ENCODE measurements at regions not wholly inside any gene's neighbourhood (a gene's known extent, or its start where the extent isn't known, plus 50 kb on each side); places are given as distances from the start of the nearest gene placed in this dataset.

GRCh38 chr2:88841224-88841929 is 149.9 kb downstream of the RPIA start:
- H3K27ac ChIP-seq (replicated peaks): no peak overlapping the region
- H3K4me3 ChIP-seq (replicated peaks; ENCODE audit: insufficient read depth, low read length): no peak overlapping the region
- no peak for TF ChIP-seq POLR2AphosphoS5 (IDR thresholded peaks at IDR 0.05; ENCODE audit: low read depth)
- no peak for TF ChIP-seq CTCF (IDR thresholded peaks at IDR 0.05; ENCODE audit: insufficient read depth, low read length)
- TF ChIP-seq, protein P1, sequence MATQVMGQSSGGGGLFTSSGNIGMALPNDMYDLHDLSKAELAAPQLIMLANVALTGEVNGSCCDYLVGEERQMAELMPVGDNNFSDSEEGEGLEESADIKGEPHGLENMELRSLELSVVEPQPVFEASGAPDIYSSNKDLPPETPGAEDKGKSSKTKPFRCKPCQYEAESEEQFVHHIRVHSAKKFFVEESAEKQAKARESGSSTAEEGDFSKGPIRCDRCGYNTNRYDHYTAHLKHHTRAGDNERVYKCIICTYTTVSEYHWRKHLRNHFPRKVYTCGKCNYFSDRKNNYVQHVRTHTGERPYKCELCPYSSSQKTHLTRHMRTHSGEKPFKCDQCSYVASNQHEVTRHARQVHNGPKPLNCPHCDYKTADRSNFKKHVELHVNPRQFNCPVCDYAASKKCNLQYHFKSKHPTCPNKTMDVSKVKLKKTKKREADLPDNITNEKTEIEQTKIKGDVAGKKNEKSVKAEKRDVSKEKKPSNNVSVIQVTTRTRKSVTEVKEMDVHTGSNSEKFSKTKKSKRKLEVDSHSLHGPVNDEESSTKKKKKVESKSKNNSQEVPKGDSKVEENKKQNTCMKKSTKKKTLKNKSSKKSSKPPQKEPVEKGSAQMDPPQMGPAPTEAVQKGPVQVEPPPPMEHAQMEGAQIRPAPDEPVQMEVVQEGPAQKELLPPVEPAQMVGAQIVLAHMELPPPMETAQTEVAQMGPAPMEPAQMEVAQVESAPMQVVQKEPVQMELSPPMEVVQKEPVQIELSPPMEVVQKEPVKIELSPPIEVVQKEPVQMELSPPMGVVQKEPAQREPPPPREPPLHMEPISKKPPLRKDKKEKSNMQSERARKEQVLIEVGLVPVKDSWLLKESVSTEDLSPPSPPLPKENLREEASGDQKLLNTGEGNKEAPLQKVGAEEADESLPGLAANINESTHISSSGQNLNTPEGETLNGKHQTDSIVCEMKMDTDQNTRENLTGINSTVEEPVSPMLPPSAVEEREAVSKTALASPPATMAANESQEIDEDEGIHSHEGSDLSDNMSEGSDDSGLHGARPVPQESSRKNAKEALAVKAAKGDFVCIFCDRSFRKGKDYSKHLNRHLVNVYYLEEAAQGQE (IDR thresholded peaks at IDR 0.05; ENCODE audit: insufficient replicate concordance, low read depth): no peak
- TF ChIP-seq SPI1 (IDR thresholded peaks at IDR 0.05; ENCODE audit: borderline replicate concordance, low read depth): no peak
- no peak for TF ChIP-seq GABPA (IDR thresholded peaks at IDR 0.05; ENCODE audit: low read depth)
- no peaks in the 10 kb centered on the region for H3K27me3 ChIP-seq (ENCODE audit: insufficient read depth, poor library complexity, severe bottlenecking)
- no peak for DNase-seq (ENCODE audit: low read depth in 1 of 2, low spot score in 1 of 2)

GRCh38 chr2:88842656-88843460 is 151.4 kb downstream of the RPIA start:
- Histone ChIP-seq H3K27ac (replicated peaks) (no peak overlapping the region), H3K4me3 (replicated peaks; ENCODE audit: insufficient read depth, low read length) (no peak overlapping the region), H3K27me3 (ENCODE audit: insufficient read depth, poor library complexity, severe bottlenecking) (no peaks in the 10 kb centered on the region)
- TF ChIP-seq POLR2AphosphoS5 (IDR thresholded peaks at IDR 0.05; ENCODE audit: low read depth) (no peak), CTCF (IDR thresholded peaks at IDR 0.05; ENCODE audit: insufficient read depth, low read length) (no peak), GABPA (IDR thresholded peaks at IDR 0.05; ENCODE audit: low read depth) (no peak), SPI1 (IDR thresholded peaks at IDR 0.05; ENCODE audit: borderline replicate concordance, low read depth) (no peak)
- TF ChIP-seq, protein P1 (IDR thresholded peaks at IDR 0.05; ENCODE audit: insufficient replicate concordance, low read depth): no peak
- DNase-seq (ENCODE audit: low read depth in 1 of 2, low spot score in 1 of 2): no peak

- H3K4me3 ChIP-seq (replicated peaks; ENCODE audit: insufficient read depth, low read length): no peak overlapping the region
- TF ChIP-seq POLR2AphosphoS5 (IDR thresholded peaks at IDR 0.05; ENCODE audit: low read depth): no peak
- no peak for TF ChIP-seq SPI1 (IDR thresholded peaks at IDR 0.05; ENCODE audit: borderline replicate concordance, low read depth)
- TF ChIP-seq CTCF (IDR thresholded peaks at IDR 0.05; ENCODE audit: insufficient read depth, low read length): no peak
- no peak for TF ChIP-seq GABPA (IDR thresholded peaks at IDR 0.05; ENCODE audit: low read depth)
- TF ChIP-seq, protein P1 (IDR thresholded peaks at IDR 0.05; ENCODE audit: insufficient replicate concordance, low read depth): no peak
- H3K27ac ChIP-seq (replicated peaks): no peak overlapping the region
- H3K27me3 ChIP-seq (ENCODE audit: insufficient read depth, poor library complexity, severe bottlenecking): no peaks in the 10 kb centered on the region
- no peak for DNase-seq (ENCODE audit: low read depth in 1 of 2, low spot score in 1 of 2)
Observed at GRCh38 chr2:88843651-88844050, 152.2 kb downstream of the RPIA start.

Data from HL-60 (cell line).